ENCODE measurements at regions not wholly inside any gene's neighbourhood (a gene's known extent, or its start where the extent isn't known, plus 50 kb on each side); places are given as distances from the start of the nearest gene placed in this dataset.

DNA sequence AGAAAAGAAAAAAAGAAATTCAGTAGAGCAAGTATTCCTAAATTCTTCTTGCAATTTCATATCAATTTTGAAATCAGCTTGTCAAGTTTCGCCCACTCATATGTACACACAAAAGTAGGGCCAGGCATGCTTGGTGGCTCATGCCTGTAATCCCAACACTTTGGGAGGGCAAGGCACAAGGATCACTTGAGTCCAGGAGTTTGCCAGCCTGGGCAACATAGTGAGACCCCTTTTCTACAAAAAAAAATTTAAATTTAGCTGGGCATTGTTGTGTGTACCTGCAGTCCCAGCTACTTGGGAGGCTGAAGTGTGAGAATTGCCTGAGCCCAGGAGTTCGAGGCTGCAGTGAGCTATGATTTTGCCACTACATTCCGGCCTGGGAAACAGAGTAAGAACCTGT, 65.4 kb downstream of the MRPL32 start:
- Histone ChIP-seq H3K79me1 (ENCODE audit: low read depth, low read length) (no peaks in the 10 kb centered on the region), H2AFZ (ENCODE audit: low read length) (no peak overlapping the region), H3K36me3 (ENCODE audit: control insufficient read depth in 2 of 4, insufficient read depth in 4 of 4, low read length in 3 of 4) (no peaks in the 10 kb centered on the region), H3K56ac (replicated peaks; ENCODE audit: insufficient read length, low read depth, low read length) (no peak overlapping the region), H2BK15ac (ENCODE audit: low read length) (no peak overlapping the region), H3K4me3 (ENCODE audit: extremely low read depth in 1 of 4, insufficient read depth in 2 of 4, low read depth in 3 of 4, low read length in 4 of 4) (no peak overlapping the region), H2BK5ac (ENCODE audit: low read depth, low read length) (no peak overlapping the region), H3K27ac (ENCODE audit: low read depth, low read length) (no peak overlapping the region), H2BK12ac (ENCODE audit: low read depth, low read length) (no peak overlapping the region), H3K23ac (ENCODE audit: insufficient read length) (no peak overlapping the region), H4K5ac (ENCODE audit: insufficient read length, low read depth, low read length) (no peak overlapping the region), H3K4ac (replicated peaks; ENCODE audit: insufficient read length, low read depth, low read length) (no peak overlapping the region), H4K8ac (ENCODE audit: extremely low read depth, insufficient read depth, low read length) (no peak overlapping the region), H4K91ac (replicated peaks; ENCODE audit: insufficient read length, low read length) (no peak overlapping the region), H3K9me3 (ENCODE audit: insufficient read depth in 2 of 2, low read depth in 1 of 2, low read length in 1 of 2) (no peaks in the 10 kb centered on the region), H2BK20ac (ENCODE audit: low read length) (no peak overlapping the region), H2BK120ac (replicated peaks; ENCODE audit: low read depth, low read length) (no peak overlapping the region), H3K79me2 (ENCODE audit: control insufficient read depth in 1 of 2, insufficient read depth in 2 of 2, low read length in 2 of 2) (no peaks in the 10 kb centered on the region), H3K9ac (replicated peaks in 1 of 4; ENCODE audit: extremely low read depth in 1 of 4, low read depth in 3 of 4, low read length in 3 of 4) (no peak overlapping the region), H3K23me2 (ENCODE audit: low read depth, low read length) (no peaks in the 10 kb centered on the region), H3K4me2 (ENCODE audit: insufficient read depth in 1 of 2, low read depth in 2 of 2, low read length in 2 of 2) (no peak overlapping the region), H3K4me1 (replicated peaks in 1 of 4; ENCODE audit: control insufficient read depth in 3 of 4, insufficient read depth in 4 of 4, low read length in 3 of 4) (peaks cover 0 to 5% (median 1%) of the 10 kb centered on the region in 4 experiments; a peak in 2 of 7 replicates), H3K27me3 (replicated peaks in 1 of 4; ENCODE audit: control insufficient read depth in 3 of 4, extremely low read depth in 1 of 4, insufficient read depth in 3 of 4, low read length in 3 of 4) (no peaks in the 10 kb centered on the region), H3K14ac (ENCODE audit: insufficient read length) (no peak overlapping the region), H4K20me1 (replicated peaks in 1 of 2; ENCODE audit: control insufficient read depth in 1 of 2, insufficient read depth in 2 of 2, low read length in 2 of 2) (no peaks in the 10 kb centered on the region), H2AK5ac (ENCODE audit: low read depth, low read length) (no peak overlapping the region), H3K18ac (ENCODE audit: extremely low read depth, low read length) (no peak overlapping the region)
- 100% methylated on average over 1 of the region's 3 CpGs; no CpG with 5 or more reads in 1 of the 2 experiments for WGBS, 2 experiments (ENCODE audit: extremely low coverage in 1 of 2, insufficient coverage in 1 of 2, insufficient read length in 1 of 2, insufficient replicate concordance in 2 of 2, low coverage in 1 of 2, low lambda C conversion rate in 2 of 2, missing lambda C conversion rate in 1 of 2)
- CTCF ChIA-PET (ENCODE audit: partially characterized antibody): no interaction called here
- DNase-seq (ENCODE audit: low read depth in 1 of 2, low spot score in 2 of 2) (no peak), FAIRE-seq (no peak)
- POLR2A ChIA-PET (ENCODE audit: partially characterized antibody): no interaction called here
- TF ChIP-seq KDM4A (IDR thresholded peaks at IDR 0.05; ENCODE audit: low read depth, low read length, severe bottlenecking): no peak
- TF ChIP-seq TEAD4 (IDR thresholded peaks at IDR 0.05; ENCODE audit: low read depth, low read length): no peak
- TF ChIP-seq SP2 (IDR thresholded peaks at IDR 0.05; ENCODE audit: low read length): no peak
- no peak for TF ChIP-seq EGR1 (IDR thresholded peaks at IDR 0.05; ENCODE audit: borderline replicate concordance, low read depth, low read length)
- TF ChIP-seq TAF7 (optimal IDR thresholded peaks at IDR 0.05; ENCODE audit: borderline replicate concordance, low read depth, low read length): no peak
- no peak for TF ChIP-seq MAX (IDR thresholded peaks at IDR 0.05)
- TF ChIP-seq, protein P1, sequence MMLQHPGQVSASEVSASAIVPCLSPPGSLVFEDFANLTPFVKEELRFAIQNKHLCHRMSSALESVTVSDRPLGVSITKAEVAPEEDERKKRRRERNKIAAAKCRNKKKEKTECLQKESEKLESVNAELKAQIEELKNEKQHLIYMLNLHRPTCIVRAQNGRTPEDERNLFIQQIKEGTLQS (IDR thresholded peaks at IDR 0.05; ENCODE audit: insufficient read depth, low read depth, low read length): no peak
- TF ChIP-seq HDAC6 (IDR thresholded peaks at IDR 0.05; ENCODE audit: low read depth, low read length): no peak

All from H1 (cell line).